ENCODE measurements at regions not wholly inside any gene's neighbourhood (a gene's known extent, or its start where the extent isn't known, plus 50 kb on each side); places are given as distances from the start of the nearest gene placed in this dataset.

- TF ChIP-seq CTCF (IDR thresholded peaks at IDR 0.05) (no peak), POLR2A (IDR thresholded peaks at IDR 0.05) (no peak)
These were observed 1114.5 kb upstream of the LCORL start for GRCh38 chr4:19135895-19136633.
